ENCODE measurements at regions not wholly inside any gene's neighbourhood (a gene's known extent, or its start where the extent isn't known, plus 50 kb on each side); places are given as distances from the start of the nearest gene placed in this dataset.
"Not testable (repeated sequence)": the region's sequence is repeated elsewhere in the genome, so short reads cannot be mapped to it uniquely, and the experiment has no call there.

- peak in 1 of 2 donors; percentile 56 for DNase-seq
- intact Hi-C loops (cut with DNase I, micrococcal nuclease): loop anchor here in 1 of 2 donors (5.0 kb wide), 1 partner anchor 70 kb away; no protein-coding TSS in a partner anchor
- ATAC-seq: no peak
Observed at GRCh38 chr15:92812271-92812670, 87.9 kb upstream of the CHD2 start.

- DNase-seq (no peak), ATAC-seq (no peak)
- intact Hi-C loops (cut with DNase I, micrococcal nuclease): loop anchor here in 1 of 2 donors (5.0 kb wide), 1 partner anchor 69 kb away; no protein-coding TSS in a partner anchor
Observed at GRCh38 chr15:92813485-92813884, 86.6 kb upstream of the CHD2 start.

GRCh38 chr15:92817339-92817886, 82.7 kb upstream of the CHD2 start:
- intact Hi-C loops (cut with DNase I, micrococcal nuclease): no loop called here
- peak; percentile 43 for ATAC-seq

GRCh38 chr15:92818651-92819277, 81.4 kb upstream of the CHD2 start:
- intact Hi-C loops (cut with DNase I, micrococcal nuclease): no loop called here
- no peak for ATAC-seq
- DNase-seq: peak in 1 of 2 donors; percentile 28

More at GRCh38 chr15:92817339-92817886, 82.7 kb upstream of the CHD2 start:
- no peak for DNase-seq

GRCh38 chr15:92819278-92820235, 80.6 kb upstream of the CHD2 start:
- intact Hi-C loops (cut with DNase I, micrococcal nuclease): no loop called here
- ATAC-seq (peak; percentile 21), DNase-seq (peak in 1 of 2 donors; percentile 25)

GRCh38 chr15:92820236-92821021, 79.7 kb upstream of the CHD2 start:
- DNase-seq (peak; percentile 92), ATAC-seq (peak; percentile 85)
- intact Hi-C loops (cut with DNase I, micrococcal nuclease): no loop called here

- intact Hi-C loops (cut with DNase I, micrococcal nuclease): no loop called here
- ATAC-seq: peak; percentile 7
Observed at GRCh38 chr15:92821491-92822116, 78.5 kb upstream of the CHD2 start.

GRCh38 chr15:92822216-92823144, 77.6 kb upstream of the CHD2 start:
- ATAC-seq: no peak
- intact Hi-C loops (cut with DNase I, micrococcal nuclease): no loop called here
- no peak for DNase-seq

More at GRCh38 chr15:92821491-92822116, 78.5 kb upstream of the CHD2 start:
- no peak for DNase-seq

- intact Hi-C loops (cut with DNase I, micrococcal nuclease): no loop called here
- no peak for ATAC-seq
- no peak for DNase-seq
Observed at GRCh38 chr15:92825985-92826384, 74.1 kb upstream of the CHD2 start.

- intact Hi-C loops (cut with DNase I, micrococcal nuclease); ATAC-seq; DNase-seq: not testable (repeated sequence)
Observed at GRCh38 chr15:92827991-92828390, 72.1 kb upstream of the CHD2 start.

GRCh38 chr15:92829875-92830274, 70.2 kb upstream of the CHD2 start:
- intact Hi-C loops (cut with DNase I, micrococcal nuclease): loop anchor here in 1 of 2 donors (5.0 kb wide), 1 partner anchor 52 kb away; no protein-coding TSS in a partner anchor
- ATAC-seq: no peak
- DNase-seq: no peak

GRCh38 chr15:92831336-92831654, 68.8 kb upstream of the CHD2 start:
- intact Hi-C loops (cut with DNase I, micrococcal nuclease): loop anchor here in 1 of 2 donors (5.0 kb wide), 1 partner anchor 51 kb away; no protein-coding TSS in a partner anchor
- no peak for ATAC-seq
- DNase-seq: no peak

- intact Hi-C loops (cut with DNase I, micrococcal nuclease): loop anchor here in 1 of 2 donors (5.0 kb wide), 1 partner anchor 51 kb away; no protein-coding TSS in a partner anchor
- DNase-seq: peak; percentile 85 to 92
- peak; percentile 96 for ATAC-seq
Observed at GRCh38 chr15:92831655-92832328, 68.3 kb upstream of the CHD2 start.

- ATAC-seq (no peak), DNase-seq (no peak)
- intact Hi-C loops (cut with DNase I, micrococcal nuclease): loop anchor here in 1 of 2 donors (5.0 kb wide), 1 partner anchor 49 kb away; no protein-coding TSS in a partner anchor
Observed at GRCh38 chr15:92833106-92833433, 67.1 kb upstream of the CHD2 start.

- DNase-seq (no peak), ATAC-seq (no peak)
- intact Hi-C loops (cut with DNase I, micrococcal nuclease): loop anchor here in 1 of 2 donors (5.0 kb wide), 1 partner anchor 49 kb away; no protein-coding TSS in a partner anchor
Observed at GRCh38 chr15:92833493-92834271, 66.4 kb upstream of the CHD2 start.

GRCh38 chr15:92839696-92840095, 60.4 kb upstream of the CHD2 start:
- ATAC-seq (peak; percentile 54), DNase-seq (no peak)
- intact Hi-C loops (cut with DNase I, micrococcal nuclease): no loop called here

All from left colon (tissue), 2 donors.